Left forelimb (tissue), 1 donor: ENCODE measurements at regions not wholly inside any gene's neighbourhood (a gene's known extent, or its start where the extent isn't known, plus 50 kb on each side); places are given as distances from the start of the nearest gene placed in this dataset.

ENCODE experiments used
- DNase-seq: peaks from one replicate; pipeline ENCODE4 v3.0.0-alpha.2; 2018; ENCODE audit warnings: low spot score

- DNase-seq = no peak
Measured at GRCh38 chr5:54645882-54646355, 128.4 kb downstream of the SNX18 start.

- no peak for DNase-seq
Measured at GRCh38 chr5:54644226-54644625, 126.7 kb downstream of the SNX18 start.

GRCh38 chr5:54643685-54644106, 126.1 kb downstream of the SNX18 start:
- no peak for DNase-seq

GRCh38 chr5:54639621-54640020, 122.1 kb downstream of the SNX18 start:
- DNase-seq = no peak

GRCh38 chr5:54638106-54638505, 120.5 kb downstream of the SNX18 start:
- no peak for DNase-seq

GRCh38 chr5:54637654-54638053, 120.1 kb downstream of the SNX18 start:
- DNase-seq = no peak

- DNase-seq = no peak
Measured at GRCh38 chr5:54634089-54634488, 116.5 kb downstream of the SNX18 start.

GRCh38 chr5:54632131-54632701, 114.7 kb downstream of the SNX18 start:
- no peak for DNase-seq

GRCh38 chr5:54630738-54631359, 113.3 kb downstream of the SNX18 start:
- no peak for DNase-seq

- no peak for DNase-seq
Measured at GRCh38 chr5:54629115-54629514, 111.6 kb downstream of the SNX18 start.

GRCh38 chr5:54628050-54628449, 110.5 kb downstream of the SNX18 start:
- DNase-seq = no peak

- DNase-seq = no peak
Measured at GRCh38 chr5:54626407-54626806, 108.8 kb downstream of the SNX18 start.

GRCh38 chr5:54624805-54625568, 107.4 kb downstream of the SNX18 start:
- DNase-seq = no peak

GRCh38 chr5:54621709-54622108, 104.2 kb downstream of the SNX18 start:
- no peak for DNase-seq

GRCh38 chr5:54621048-54621447, 103.5 kb downstream of the SNX18 start:
- no peak for DNase-seq

GRCh38 chr5:54620141-54620933, 102.8 kb downstream of the SNX18 start:
- no peak for DNase-seq

GRCh38 chr5:54619731-54620130, 102.2 kb downstream of the SNX18 start:
- DNase-seq = no peak

- no peak for DNase-seq
Measured at GRCh38 chr5:54616518-54617220, 99.1 kb downstream of the SNX18 start.

GRCh38 chr5:54616031-54616430, 98.5 kb downstream of the SNX18 start:
- no peak for DNase-seq

GRCh38 chr5:54615381-54615780, 97.8 kb downstream of the SNX18 start:
- DNase-seq = no peak

GRCh38 chr5:54612711-54613110, 95.2 kb downstream of the SNX18 start:
- no peak for DNase-seq
